ENCODE measurements at regions not wholly inside any gene's neighbourhood (a gene's known extent, or its start where the extent isn't known, plus 50 kb on each side); places are given as distances from the start of the nearest gene placed in this dataset.
A peak's percentile ranks its signal among the peaks of the same experiment; 100 is the strongest.
"Not testable (repeated sequence)": the region's sequence is repeated elsewhere in the genome, so short reads cannot be mapped to it uniquely, and the experiment has no call there.

GRCh38 chr12:67484791-67485480 lies 163.6 kb upstream of the DYRK2 start:
- no peak for TF ChIP-seq CTCF (IDR thresholded peaks at IDR 0.05; ENCODE audit: borderline replicate concordance, extremely low read depth, low read length, poor library complexity, severe bottlenecking)
- H3K27me3 ChIP-seq (ENCODE audit: insufficient read depth, low read length, poor library complexity): no peaks in the 10 kb centered on the region
- no peaks in the 10 kb centered on the region for H3K79me2 ChIP-seq (ENCODE audit: insufficient read depth, low read length)
- peak overlapping the region; percentile 68 for H3K27ac ChIP-seq (ENCODE audit: low read length)
- DNase-seq: no peak
- peaks cover 27% of the 10 kb centered on the region for H3K9me3 ChIP-seq (ENCODE audit: insufficient read depth, low read length, severe bottlenecking)
- ATAC-seq (ENCODE audit: insufficient read depth, low read depth): no peak; the same call in 2 of the 3 replicates
- H4K20me1 ChIP-seq (ENCODE audit: insufficient read depth, low read length): no peaks in the 10 kb centered on the region
- no peak overlapping the region for H3K4me2 ChIP-seq (ENCODE audit: insufficient read depth, low read length)
- no peak overlapping the region for H3K9ac ChIP-seq (ENCODE audit: low read depth, low read length)
- H3K36me3 ChIP-seq (ENCODE audit: insufficient read depth, low read length): no peaks in the 10 kb centered on the region
- 0 out of 2 replicates have a peak overlapping the region, but pooled peaks have one; percentile 37 for H2AFZ ChIP-seq (ENCODE audit: low read depth, low read length)
- peaks cover 33% of the 10 kb centered on the region for H3K4me1 ChIP-seq (ENCODE audit: insufficient read depth, low read length)
- no peak overlapping the region for H3K4me3 ChIP-seq (ENCODE audit: low read depth in 1 of 2, low read length in 2 of 2)

- H3K79me2 ChIP-seq (ENCODE audit: insufficient read depth, low read length): no peaks in the 10 kb centered on the region
- ATAC-seq (ENCODE audit: insufficient read depth, low read depth): no peak
- H3K27me3 ChIP-seq (ENCODE audit: insufficient read depth, low read length, poor library complexity): no peaks in the 10 kb centered on the region
- H3K9ac ChIP-seq (ENCODE audit: low read depth, low read length): no peak overlapping the region
- H3K4me3 ChIP-seq (ENCODE audit: low read depth in 1 of 2, low read length in 2 of 2): no peak overlapping the region
- no peak overlapping the region for H3K27ac ChIP-seq (ENCODE audit: low read length)
- no peak for DNase-seq
- H2AFZ ChIP-seq (ENCODE audit: low read depth, low read length): no peak overlapping the region
- TF ChIP-seq EZH2 (IDR thresholded peaks at IDR 0.05; ENCODE audit: borderline replicate concordance, low read depth, low read length, severe bottlenecking) (no peak), CTCF (IDR thresholded peaks at IDR 0.05; ENCODE audit: borderline replicate concordance, extremely low read depth, low read length, poor library complexity, severe bottlenecking) (no peak)
- H3K9me3 ChIP-seq (ENCODE audit: insufficient read depth, low read length, severe bottlenecking): peaks cover 33% of the 10 kb centered on the region
- H3K4me1 ChIP-seq (ENCODE audit: insufficient read depth, low read length): peaks cover 33% of the 10 kb centered on the region
- H4K20me1 ChIP-seq (ENCODE audit: insufficient read depth, low read length): no peaks in the 10 kb centered on the region
- H3K36me3 ChIP-seq (ENCODE audit: insufficient read depth, low read length): no peaks in the 10 kb centered on the region
- no peak overlapping the region for H3K4me2 ChIP-seq (ENCODE audit: insufficient read depth, low read length)
Observed at GRCh38 chr12:67486671-67487070, 161.9 kb upstream of the DYRK2 start.

GRCh38 chr12:67488349-67488748 lies 160.2 kb upstream of the DYRK2 start:
- not testable (repeated sequence) for H3K4me3 ChIP-seq (ENCODE audit: low read depth in 1 of 2, low read length in 2 of 2); DNase-seq; H3K27ac ChIP-seq (ENCODE audit: low read length); H3K36me3 ChIP-seq (ENCODE audit: insufficient read depth, low read length); H3K79me2 ChIP-seq (ENCODE audit: insufficient read depth, low read length); ATAC-seq (ENCODE audit: insufficient read depth, low read depth); H2AFZ ChIP-seq (ENCODE audit: low read depth, low read length); H3K9ac ChIP-seq (ENCODE audit: low read depth, low read length); H3K4me2 ChIP-seq (ENCODE audit: insufficient read depth, low read length); H4K20me1 ChIP-seq (ENCODE audit: insufficient read depth, low read length); H3K27me3 ChIP-seq (ENCODE audit: insufficient read depth, low read length, poor library complexity)
- H3K4me1 ChIP-seq (ENCODE audit: insufficient read depth, low read length): peaks cover 20% of the 10 kb centered on the region
- H3K9me3 ChIP-seq (ENCODE audit: insufficient read depth, low read length, severe bottlenecking): peaks cover 33% of the 10 kb centered on the region

- TF ChIP-seq CTCF (IDR thresholded peaks at IDR 0.05; ENCODE audit: borderline replicate concordance, extremely low read depth, low read length, poor library complexity, severe bottlenecking) (no peak), EZH2 (IDR thresholded peaks at IDR 0.05; ENCODE audit: borderline replicate concordance, low read depth, low read length, severe bottlenecking) (no peak)
Observed at GRCh38 chr12:67489007-67489406, 159.5 kb upstream of the DYRK2 start.

More at GRCh38 chr12:67489007-67489406, 159.5 kb upstream of the DYRK2 start:
- H3K79me2 ChIP-seq (ENCODE audit: insufficient read depth, low read length): no peaks in the 10 kb centered on the region
- peaks cover 14% of the 10 kb centered on the region for H3K4me1 ChIP-seq (ENCODE audit: insufficient read depth, low read length)
- no peak for DNase-seq
- no peak overlapping the region for H3K4me2 ChIP-seq (ENCODE audit: insufficient read depth, low read length)
- no peaks in the 10 kb centered on the region for H3K36me3 ChIP-seq (ENCODE audit: insufficient read depth, low read length)
- H3K27ac ChIP-seq (ENCODE audit: low read length): no peak overlapping the region
- H3K27me3 ChIP-seq (ENCODE audit: insufficient read depth, low read length, poor library complexity): no peaks in the 10 kb centered on the region
- no peak for ATAC-seq (ENCODE audit: insufficient read depth, low read depth)
- H3K9me3 ChIP-seq (ENCODE audit: insufficient read depth, low read length, severe bottlenecking): peaks cover 33% of the 10 kb centered on the region
- H3K9ac ChIP-seq (ENCODE audit: low read depth, low read length): no peak overlapping the region
- H3K4me3 ChIP-seq (ENCODE audit: low read depth in 1 of 2, low read length in 2 of 2): no peak overlapping the region
- no peak overlapping the region for H2AFZ ChIP-seq (ENCODE audit: low read depth, low read length)
- no peaks in the 10 kb centered on the region for H4K20me1 ChIP-seq (ENCODE audit: insufficient read depth, low read length)
